Keratinocyte (primary cell): ENCODE measurements at regions not wholly inside any gene's neighbourhood (a gene's known extent, or its start where the extent isn't known, plus 50 kb on each side); places are given as distances from the start of the nearest gene placed in this dataset.

Source experiments
- DNase-seq: peaks from one replicate; pipeline ENCODE4 v3.0.0-alpha.2; 2011; ENCODE audit warnings: low read depth, missing footprints, low spot score
- FAIRE-seq: peaks from 2 replicates; lab custom pipeline; 2011; peaks lifted over from hg19 to GRCh38; lab: Jason Lieb, UNC
- H2AFZ ChIP-seq: 2 replicates; pipeline ENCODE4 v1.6.0; 2012; ENCODE audit warnings: low read length, control low read depth, inconsistent platforms; ENCODE audit not compliant: control insufficient read depth
- H3K27ac ChIP-seq: 2 replicates; pipeline ENCODE4 v1.5.1; 2011; ENCODE audit warnings: low read length; ENCODE audit not compliant: control insufficient read depth, insufficient read depth
- H3K27me3 ChIP-seq: 3 replicates; pipeline ENCODE4 v1.6.0; 2011; ENCODE audit warnings: low read length; ENCODE audit not compliant: control insufficient read depth, insufficient read depth; ENCODE audit errors: extremely low read depth
- H3K36me3 ChIP-seq, 2 experiments: 2 replicates in 1 of 2; 3 replicates in 1 of 2; pipeline ENCODE4 v1.5.1; 2011; ENCODE audit warnings: low read length in 2 of 2, mild to moderate bottlenecking in 1 of 2; ENCODE audit not compliant: control insufficient read depth in 2 of 2, insufficient read depth in 2 of 2; ENCODE audit errors: extremely low read depth in 1 of 2
- H3K4me1 ChIP-seq: 3 replicates; pipeline ENCODE4 v1.5.1; 2011; ENCODE audit warnings: low read length; ENCODE audit not compliant: control insufficient read depth, insufficient read depth; ENCODE audit errors: extremely low read depth
- H3K4me2 ChIP-seq: 3 replicates; pipeline ENCODE4 v1.6.0; 2011; ENCODE audit warnings: low read depth, low read length; ENCODE audit not compliant: control insufficient read depth, insufficient read depth; ENCODE audit errors: extremely low read depth
- H3K4me3 ChIP-seq, 3 experiments: fragments of 200-600 bp in 1 of 3; sonication (generic) in 1 of 3; 2 replicates in 2 of 3; 3 replicates in 1 of 3; pipeline ENCODE4 v1.5.1; 2011 to 2016; ENCODE audit warnings: low read length in 3 of 3, mild to moderate bottlenecking in 3 of 3, control low read depth in 2 of 3, inconsistent platforms in 1 of 3, low read depth in 1 of 3, mixed read lengths in 1 of 3, mixed run types in 1 of 3, moderate library complexity in 1 of 3; ENCODE audit not compliant: control insufficient read depth in 2 of 3, insufficient read depth in 2 of 3; ENCODE audit errors: extremely low read depth in 1 of 3
- H3K79me2 ChIP-seq: 2 replicates; pipeline ENCODE4 v1.6.0; 2012; ENCODE audit warnings: low read length; ENCODE audit not compliant: control insufficient read depth, insufficient read depth
- H3K9ac ChIP-seq: 3 replicates; pipeline ENCODE4 v1.6.0; 2011; ENCODE audit warnings: low read length; ENCODE audit not compliant: control insufficient read depth, insufficient read depth; ENCODE audit errors: extremely low read depth
- H3K9me1 ChIP-seq: 3 replicates; pipeline ENCODE4 v1.6.0; 2011; ENCODE audit warnings: low read length; ENCODE audit not compliant: control insufficient read depth, insufficient read depth; ENCODE audit errors: extremely low read depth
- H3K9me3 ChIP-seq: 2 replicates; pipeline ENCODE4 v1.5.1; 2012; ENCODE audit warnings: low read depth, low read length; ENCODE audit not compliant: control insufficient read depth
- H4K20me1 ChIP-seq: 3 replicates; pipeline ENCODE4 v1.6.0; 2011; ENCODE audit warnings: low read length; ENCODE audit not compliant: control insufficient read depth, insufficient read depth; ENCODE audit errors: extremely low read depth
- EZH2 ChIP-seq: IDR thresholded peaks from one replicate; pipeline ENCODE4 v1.6.1; 2012; ENCODE audit warnings: inconsistent platforms, mild to moderate bottlenecking, low read length, moderate library complexity
- dilution Hi-C: fragments of 300-500 bp; cut with MboI; formaldehyde crosslinking; loops from one replicate; pipeline ENCODE4 v1.7.0; 2020; ENCODE audit warnings: low sequenced_read_pairs; ENCODE audit not compliant: extremely low pct_ligation_motif_present
- TF ChIP-seq, protein P1 (sequence below), 3 experiments: IDR thresholded peaks in 1 of 3; conservative IDR thresholded peaks in 1 of 3; optimal IDR thresholded peaks in 1 of 3; 2 replicates in 2 of 3; 3 replicates in 1 of 3; pipeline versions ENCODE3 to v1.5.1; 2011; ENCODE audit warnings: low read length in 3 of 3, mild to moderate bottlenecking in 3 of 3, moderate library complexity in 2 of 3, control low read depth in 1 of 3, inconsistent platforms in 1 of 3; ENCODE audit not compliant: insufficient read depth in 2 of 3; ENCODE audit errors: extremely low read depth in 1 of 3

DNA sequence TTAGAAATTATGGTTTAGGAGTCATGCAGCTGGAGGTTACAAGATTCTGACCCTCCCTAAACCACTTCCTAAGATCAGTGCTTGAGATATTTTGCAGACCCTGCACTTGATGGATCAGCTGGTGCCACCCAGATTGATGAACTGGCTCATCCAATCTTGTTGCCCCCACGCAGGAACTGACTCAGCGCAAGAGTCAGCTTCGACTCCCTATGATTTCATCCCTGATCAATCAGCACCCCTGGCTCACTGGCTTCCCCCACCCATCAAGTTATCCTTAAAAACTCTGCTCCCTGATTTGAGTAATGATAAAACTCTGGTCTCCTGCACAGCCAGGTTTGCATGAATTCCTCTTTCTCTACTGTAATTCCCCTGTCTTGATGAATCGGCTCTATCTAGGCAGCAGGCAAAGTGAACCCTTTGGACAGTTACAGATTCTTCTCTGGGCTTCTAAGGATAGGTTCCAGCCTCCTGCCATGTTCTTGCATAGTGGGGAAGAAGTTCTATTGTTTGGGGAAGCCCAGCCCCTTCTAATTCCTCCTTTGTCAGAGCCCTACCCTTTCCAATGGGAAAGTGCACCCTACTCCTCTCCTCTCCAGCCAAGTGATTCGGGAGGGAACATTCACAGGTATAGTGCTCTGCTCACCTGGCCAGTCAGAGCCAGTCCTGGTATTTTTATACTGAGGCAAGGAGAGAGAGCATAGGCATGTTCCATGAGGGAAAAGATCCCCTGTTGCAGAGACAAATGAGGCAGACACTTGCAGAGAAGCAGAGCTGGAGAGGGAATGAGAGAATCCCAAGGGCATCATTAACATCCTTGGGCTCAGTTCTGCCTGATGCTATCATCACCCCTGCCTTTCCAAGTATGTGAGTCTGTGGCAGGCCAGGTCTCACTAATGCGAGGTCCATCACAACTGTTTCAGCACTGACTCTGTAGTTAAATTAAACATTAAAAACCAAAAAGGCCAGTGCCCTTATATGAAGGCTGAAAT is 224.4 kb upstream of the GALNT17 start:
- TF ChIP-seq, protein P1, sequence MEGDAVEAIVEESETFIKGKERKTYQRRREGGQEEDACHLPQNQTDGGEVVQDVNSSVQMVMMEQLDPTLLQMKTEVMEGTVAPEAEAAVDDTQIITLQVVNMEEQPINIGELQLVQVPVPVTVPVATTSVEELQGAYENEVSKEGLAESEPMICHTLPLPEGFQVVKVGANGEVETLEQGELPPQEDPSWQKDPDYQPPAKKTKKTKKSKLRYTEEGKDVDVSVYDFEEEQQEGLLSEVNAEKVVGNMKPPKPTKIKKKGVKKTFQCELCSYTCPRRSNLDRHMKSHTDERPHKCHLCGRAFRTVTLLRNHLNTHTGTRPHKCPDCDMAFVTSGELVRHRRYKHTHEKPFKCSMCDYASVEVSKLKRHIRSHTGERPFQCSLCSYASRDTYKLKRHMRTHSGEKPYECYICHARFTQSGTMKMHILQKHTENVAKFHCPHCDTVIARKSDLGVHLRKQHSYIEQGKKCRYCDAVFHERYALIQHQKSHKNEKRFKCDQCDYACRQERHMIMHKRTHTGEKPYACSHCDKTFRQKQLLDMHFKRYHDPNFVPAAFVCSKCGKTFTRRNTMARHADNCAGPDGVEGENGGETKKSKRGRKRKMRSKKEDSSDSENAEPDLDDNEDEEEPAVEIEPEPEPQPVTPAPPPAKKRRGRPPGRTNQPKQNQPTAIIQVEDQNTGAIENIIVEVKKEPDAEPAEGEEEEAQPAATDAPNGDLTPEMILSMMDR (optimal IDR thresholded peaks at IDR 0.05 in 1 of 3, IDR thresholded peaks at IDR 0.05 in 1 of 3, conservative IDR thresholded peaks at IDR 0.05 in 1 of 3; ENCODE audit: extremely low read depth in 1 of 3, insufficient read depth in 2 of 3, low read length in 3 of 3) = no peak
- no peak for TF ChIP-seq EZH2
- H4K20me1 ChIP-seq = no peaks in the 10 kb centered on the region
- no peak overlapping the region for H2AFZ ChIP-seq
- FAIRE-seq (no peak), DNase-seq (no peak)
- no peaks in the 10 kb centered on the region for H3K9me1 ChIP-seq
- H3K27me3 ChIP-seq = no peaks in the 10 kb centered on the region
- no peak overlapping the region for H3K27ac ChIP-seq
- H3K4me2 ChIP-seq = no peak overlapping the region
- no peaks in the 10 kb centered on the region for H3K36me3 ChIP-seq
- H3K9me3 ChIP-seq = no peaks in the 10 kb centered on the region
- H3K4me3 ChIP-seq = no peak overlapping the region
- no peaks in the 10 kb centered on the region for H3K79me2 ChIP-seq
- H3K4me1 ChIP-seq = no peaks in the 10 kb centered on the region
- dilution Hi-C loops = no loop called here
- H3K9ac ChIP-seq = no peak overlapping the region

DNA sequence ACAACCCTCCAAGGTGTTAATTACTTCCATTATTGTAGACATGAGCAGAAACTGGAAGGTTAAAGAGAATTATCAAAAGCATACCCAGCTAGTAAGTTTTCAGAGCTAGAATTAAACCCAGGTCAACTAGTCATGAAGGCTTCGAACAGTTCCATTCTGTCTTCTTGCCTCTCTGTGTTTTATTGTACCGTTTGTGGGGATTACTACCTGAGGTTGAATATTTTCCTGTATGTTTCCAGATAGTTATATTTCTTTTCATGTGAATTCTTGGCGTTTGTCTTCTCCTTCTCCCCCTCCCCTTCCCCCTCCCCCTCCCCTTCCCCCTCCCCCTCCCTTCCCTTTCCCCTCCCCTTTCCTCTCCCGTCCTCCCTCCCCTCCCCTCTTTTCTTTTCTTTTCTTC is 218.0 kb upstream of the GALNT17 start:
- Histone ChIP-seq H3K4me1 (no peaks in the 10 kb centered on the region), H3K79me2 (no peaks in the 10 kb centered on the region), H3K27me3 (no peaks in the 10 kb centered on the region), H3K4me3 (no peak overlapping the region), H2AFZ (no peak overlapping the region), H3K9me1 (no peaks in the 10 kb centered on the region), H3K9me3 (no peaks in the 10 kb centered on the region), H3K27ac (no peak overlapping the region), H3K36me3 (no peaks in the 10 kb centered on the region), H3K4me2 (no peak overlapping the region), H4K20me1 (no peaks in the 10 kb centered on the region), H3K9ac (no peak overlapping the region)
- DNase-seq (no peak), FAIRE-seq (no peak)
- dilution Hi-C loops = no loop called here
- TF ChIP-seq EZH2 = no peak
- TF ChIP-seq, protein P1 (optimal IDR thresholded peaks at IDR 0.05 in 1 of 3, IDR thresholded peaks at IDR 0.05 in 1 of 3, conservative IDR thresholded peaks at IDR 0.05 in 1 of 3; ENCODE audit: extremely low read depth in 1 of 3, insufficient read depth in 2 of 3, low read length in 3 of 3) = no peak
